HCEC 1CT (cell line): ENCODE measurements at regions not wholly inside any gene's neighbourhood (a gene's known extent, or its start where the extent isn't known, plus 50 kb on each side); places are given as distances from the start of the nearest gene placed in this dataset.
A peak's percentile ranks its signal among the peaks of the same experiment; 100 is the strongest.
"Not testable (repeated sequence)": the region's sequence is repeated elsewhere in the genome, so short reads cannot be mapped to it uniquely, and the experiment has no call there.

Experiments
- DNase-seq: peaks from one replicate; pipeline ENCODE4 v3.0.0-alpha.2; 2017

GRCh38 chr5:97955450-97955849 is 772.4 kb upstream of the RIOK2 start:
- DNase-seq: no peak

- DNase-seq: no peak
Measured at GRCh38 chr5:97967292-97967691, 784.2 kb upstream of the RIOK2 start.

GRCh38 chr5:97968346-97968745 is 785.3 kb upstream of the RIOK2 start:
- no peak for DNase-seq

- peak; percentile 17 for DNase-seq
Measured at GRCh38 chr5:97979740-97980139, 793.7 kb upstream of the RGMB start.

GRCh38 chr5:97980291-97980690 is 793.2 kb upstream of the RGMB start:
- DNase-seq: no peak

- DNase-seq: peak; percentile 87
Measured at GRCh38 chr5:97986069-97986468, 787.4 kb upstream of the RGMB start.

- DNase-seq: no peak
Measured at GRCh38 chr5:97991236-97991635, 782.2 kb upstream of the RGMB start.

GRCh38 chr5:97998941-97999340 is 774.5 kb upstream of the RGMB start:
- no peak for DNase-seq

- DNase-seq: no peak
Measured at GRCh38 chr5:98004463-98004862, 769.0 kb upstream of the RGMB start.

GRCh38 chr5:98016771-98017170 is 756.7 kb upstream of the RGMB start:
- peak; percentile 53 for DNase-seq

GRCh38 chr5:98030273-98030672 is 743.2 kb upstream of the RGMB start:
- DNase-seq: not testable (repeated sequence)

GRCh38 chr5:98031036-98031435 is 742.4 kb upstream of the RGMB start:
- DNase-seq: peak; percentile 17

GRCh38 chr5:98031496-98031895 is 742.0 kb upstream of the RGMB start:
- no peak for DNase-seq

- DNase-seq: no peak
Measured at GRCh38 chr5:98031926-98032325, 741.5 kb upstream of the RGMB start.

GRCh38 chr5:98041661-98042060 is 731.8 kb upstream of the RGMB start:
- DNase-seq: no peak

- DNase-seq: no peak
Measured at GRCh38 chr5:98042521-98042920, 730.9 kb upstream of the RGMB start.

- no peak for DNase-seq
Measured at GRCh38 chr5:98042961-98043360, 730.5 kb upstream of the RGMB start.

GRCh38 chr5:98050583-98050982 is 722.9 kb upstream of the RGMB start:
- peak; percentile 70 for DNase-seq

GRCh38 chr5:98053170-98053569 is 720.3 kb upstream of the RGMB start:
- DNase-seq: no peak

- DNase-seq: no peak
Measured at GRCh38 chr5:98060148-98060547, 713.3 kb upstream of the RGMB start.

- no peak for DNase-seq
Measured at GRCh38 chr5:98064118-98064685, 709.3 kb upstream of the RGMB start.

- DNase-seq: no peak
Measured at GRCh38 chr5:98065261-98065909, 708.1 kb upstream of the RGMB start.

GRCh38 chr5:98066910-98067309 is 706.6 kb upstream of the RGMB start:
- no peak for DNase-seq

- peak; percentile 15 for DNase-seq
Measured at GRCh38 chr5:98069876-98070512, 703.5 kb upstream of the RGMB start.

GRCh38 chr5:98072921-98073320 is 700.5 kb upstream of the RGMB start:
- DNase-seq: no peak
